ENCODE measurements at regions not wholly inside any gene's neighbourhood (a gene's known extent, or its start where the extent isn't known, plus 50 kb on each side); places are given as distances from the start of the nearest gene placed in this dataset.

- DNase-seq: no peak
These were observed 421.3 kb upstream of the ADGRL2 start for GRCh38 chr1:81379430-81379829.

DNA sequence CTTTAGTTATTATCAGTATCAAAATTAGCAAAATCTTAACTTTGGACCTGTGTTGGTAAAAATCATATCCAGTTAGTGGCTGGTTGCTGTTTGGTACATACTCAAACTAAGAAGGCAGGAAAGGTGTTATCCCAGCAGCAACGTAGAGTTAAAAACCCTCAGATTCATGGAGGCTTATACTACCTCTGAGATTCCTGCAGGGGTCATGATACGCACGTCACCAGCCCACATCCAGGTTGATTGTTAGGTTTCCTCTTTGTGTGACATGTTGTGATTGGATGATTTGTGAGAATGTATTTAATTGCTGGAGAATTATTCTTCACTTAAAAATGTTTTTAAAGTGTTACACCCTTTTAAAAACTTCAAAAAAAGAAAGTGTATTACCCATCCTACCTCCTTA, 423.3 kb upstream of the ADGRL2 start:
- no peak for DNase-seq

DNA sequence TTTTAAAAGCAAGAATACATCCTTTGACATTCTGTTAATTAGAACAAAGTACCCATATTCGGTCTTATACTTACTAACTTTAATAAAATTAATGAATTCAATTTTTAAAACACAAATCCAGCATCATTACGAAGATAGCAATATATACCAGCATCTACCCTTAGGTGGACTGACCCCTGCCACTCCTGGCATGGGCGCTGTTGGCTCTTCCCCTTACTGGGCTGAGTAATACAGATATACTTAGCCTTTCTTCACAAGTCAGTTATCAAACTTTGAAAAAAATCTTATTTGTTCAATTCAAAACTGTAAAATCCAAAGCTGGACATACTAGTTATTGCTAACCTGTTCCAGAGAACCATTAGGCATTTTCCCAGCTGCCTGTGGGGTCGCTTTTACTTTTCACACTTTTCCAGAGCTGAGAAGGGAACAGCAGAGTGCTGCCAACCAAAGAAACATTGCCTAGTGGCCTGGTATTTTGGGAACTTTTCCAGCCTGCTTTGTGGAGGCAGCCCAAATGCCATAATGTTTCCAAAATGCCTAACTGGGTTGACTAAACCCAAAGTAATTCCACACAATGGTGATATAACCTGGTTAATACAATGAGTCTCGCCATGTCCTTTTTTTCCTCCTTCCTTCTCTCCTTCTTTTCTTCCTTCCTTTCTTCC, 424.7 kb upstream of the ADGRL2 start:
- DNase-seq: no peak

DNA sequence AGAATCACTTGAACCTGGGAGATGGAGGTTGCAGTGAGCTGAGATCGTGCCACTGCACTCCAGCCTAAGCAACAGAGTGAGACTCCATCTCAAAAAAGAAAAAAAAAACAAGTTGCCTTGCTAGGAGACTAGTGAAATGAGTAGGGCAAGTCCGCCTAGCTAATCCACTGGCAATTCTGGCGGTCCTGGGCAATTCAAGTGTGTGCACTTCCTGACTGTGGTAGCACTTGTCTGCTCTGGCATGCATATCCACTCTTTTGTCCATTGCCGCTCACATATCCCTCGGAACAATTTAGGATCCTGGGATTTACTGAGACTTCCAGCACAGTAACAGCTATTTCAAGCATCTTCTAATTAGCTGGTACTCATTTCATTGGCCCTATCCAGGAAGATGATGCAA, 426.3 kb upstream of the ADGRL2 start:
- no peak for DNase-seq

GRCh38 chr1:81371864-81372263, 428.9 kb upstream of the ADGRL2 start:
- DNase-seq: no peak

DNA sequence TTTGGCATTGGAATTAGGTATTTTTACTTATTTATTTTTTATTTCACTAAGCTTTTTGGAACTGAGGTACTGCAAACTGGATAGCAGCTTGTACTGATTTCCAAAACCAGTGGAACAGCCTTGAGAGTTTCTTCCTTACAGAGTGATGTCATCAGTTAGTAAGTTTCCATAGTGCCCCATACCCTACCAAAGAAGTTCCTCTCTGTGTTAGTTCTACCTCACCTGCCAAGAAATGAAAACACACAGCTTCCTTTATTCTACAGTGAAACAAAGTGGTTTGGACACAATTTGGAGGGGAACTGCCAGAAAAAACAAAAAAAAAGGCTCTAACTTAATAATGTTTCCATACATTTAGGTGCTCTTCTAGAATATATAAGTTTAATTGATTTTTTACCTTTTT, 430.9 kb upstream of the ADGRL2 start:
- no peak for DNase-seq

DNA sequence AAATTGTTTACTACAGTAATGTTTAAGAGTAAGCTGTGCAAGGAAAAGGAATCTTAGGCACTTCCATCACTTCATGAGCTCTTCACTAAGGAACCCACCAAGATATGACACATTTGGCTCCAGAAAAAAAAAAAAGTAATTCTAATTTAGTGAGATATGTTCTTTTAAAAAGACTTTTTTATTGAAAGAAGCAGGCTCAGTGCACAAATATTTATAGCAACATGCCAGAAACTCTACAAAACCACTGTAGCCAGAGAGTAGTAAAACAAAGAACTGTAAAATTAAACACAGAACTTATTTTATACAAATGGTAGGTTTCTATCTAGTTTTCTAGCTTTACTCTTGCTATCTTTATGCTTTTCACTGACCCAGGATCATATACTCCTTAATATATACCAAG, 434.6 kb upstream of the ADGRL2 start:
- DNase-seq: no peak

DNA sequence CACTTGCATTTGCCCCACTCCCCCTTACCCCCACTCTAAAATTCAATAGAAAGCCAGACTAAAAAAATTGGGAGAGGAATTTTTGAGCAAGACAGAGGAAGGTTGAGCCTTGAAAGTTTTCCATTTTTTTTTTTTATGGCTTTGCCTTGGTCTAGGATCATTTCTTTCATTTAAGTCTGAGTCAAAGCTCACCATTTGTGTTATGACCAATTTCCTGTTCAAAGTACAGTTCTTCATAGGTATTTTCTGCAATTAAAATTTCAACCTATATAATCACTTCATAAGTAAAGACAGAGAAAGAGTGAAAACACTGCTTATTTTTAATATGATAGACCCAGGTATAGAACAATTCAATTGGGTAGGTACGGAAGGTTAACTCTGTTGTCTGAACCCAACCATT, 436.6 kb upstream of the ADGRL2 start:
- no peak for DNase-seq

DNA sequence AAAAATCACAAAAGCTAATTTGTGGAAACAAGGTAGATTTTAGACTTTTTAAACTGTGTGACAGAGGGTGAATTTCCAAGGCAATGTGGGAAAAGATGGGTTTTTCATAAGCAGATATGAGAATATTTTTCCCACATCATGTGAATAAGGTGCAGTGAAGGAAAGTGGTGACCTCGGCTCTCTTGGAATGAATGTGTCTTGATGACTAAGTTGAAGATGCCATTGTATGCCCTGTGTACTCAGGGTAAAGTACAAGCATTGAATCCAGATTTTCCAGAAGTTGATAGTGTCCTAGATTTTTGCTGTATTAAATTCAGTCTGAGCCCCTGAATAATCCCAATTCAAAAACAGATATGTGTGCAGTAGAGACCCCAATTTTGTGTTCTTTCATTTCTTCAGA, 442.6 kb upstream of the ADGRL2 start:
- DNase-seq: no peak

- DNase-seq: no peak
These were observed 448.9 kb upstream of the ADGRL2 start for GRCh38 chr1:81351864-81352263.

GRCh38 chr1:81349194-81349965, 451.4 kb upstream of the ADGRL2 start:
- DNase-seq: no peak

GRCh38 chr1:81345110-81345509, 455.6 kb upstream of the ADGRL2 start:
- no peak for DNase-seq

DNA sequence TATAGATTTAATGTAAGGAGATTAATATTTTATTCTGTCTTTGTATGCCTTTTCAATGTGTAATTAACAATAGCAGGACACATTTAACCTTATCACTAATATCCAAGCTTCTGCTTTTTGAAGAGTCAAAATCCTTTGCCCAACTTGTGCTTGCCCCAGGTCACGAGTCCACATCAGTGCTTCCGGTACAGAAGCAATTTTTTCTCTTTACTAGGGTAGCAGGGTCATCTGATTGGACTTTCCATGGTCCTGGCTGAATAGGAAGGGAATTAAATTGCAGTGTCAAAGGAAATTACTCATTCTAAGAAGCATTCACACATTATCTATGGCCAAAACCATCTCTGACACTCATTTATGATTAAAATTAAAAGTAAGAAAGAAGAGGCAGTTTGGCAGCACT, 460.5 kb upstream of the ADGRL2 start:
- peak; percentile 4 for DNase-seq

DNA sequence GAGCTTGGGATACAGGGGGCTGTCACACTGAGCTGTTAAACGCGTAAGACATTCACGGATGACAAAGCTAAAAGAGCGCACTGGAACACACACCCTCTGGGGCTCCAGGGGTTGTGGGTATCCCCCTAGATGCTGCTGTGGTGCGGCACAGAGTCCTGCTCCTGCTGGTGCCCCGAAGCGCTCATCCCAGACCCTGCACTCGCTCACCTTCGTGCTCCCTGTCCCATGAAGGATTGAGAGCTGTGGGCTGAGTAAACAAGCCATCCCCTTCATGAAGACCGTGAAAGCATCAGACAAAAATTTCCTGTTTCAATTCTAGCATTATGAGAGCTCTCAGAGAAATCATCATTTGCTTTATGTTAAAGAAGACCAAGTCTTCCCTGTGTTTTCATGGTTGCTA, 463.5 kb upstream of the ADGRL2 start:
- DNase-seq: no peak

DNA sequence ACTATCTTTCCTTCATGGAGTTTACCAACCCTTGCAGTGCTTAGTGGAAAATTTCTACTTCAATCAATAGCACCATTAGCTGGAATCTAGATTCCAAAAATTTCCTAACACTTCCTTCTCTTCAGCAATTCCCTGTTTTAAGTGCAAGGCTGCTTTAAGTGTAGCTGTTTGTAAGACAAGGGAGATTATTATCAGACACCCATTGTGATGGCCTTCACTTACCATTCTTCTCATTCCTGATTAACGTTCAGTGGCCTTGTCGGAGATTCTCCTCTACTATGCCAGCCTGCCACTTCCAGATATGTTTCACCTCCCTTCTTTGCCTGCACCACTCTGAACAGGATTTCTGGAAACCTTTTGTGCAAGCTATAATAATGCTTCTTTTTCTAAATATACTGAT, 464.9 kb upstream of the ADGRL2 start:
- DNase-seq: no peak

- no peak for DNase-seq
These were observed 470.2 kb upstream of the ADGRL2 start for GRCh38 chr1:81330521-81330920.

DNA sequence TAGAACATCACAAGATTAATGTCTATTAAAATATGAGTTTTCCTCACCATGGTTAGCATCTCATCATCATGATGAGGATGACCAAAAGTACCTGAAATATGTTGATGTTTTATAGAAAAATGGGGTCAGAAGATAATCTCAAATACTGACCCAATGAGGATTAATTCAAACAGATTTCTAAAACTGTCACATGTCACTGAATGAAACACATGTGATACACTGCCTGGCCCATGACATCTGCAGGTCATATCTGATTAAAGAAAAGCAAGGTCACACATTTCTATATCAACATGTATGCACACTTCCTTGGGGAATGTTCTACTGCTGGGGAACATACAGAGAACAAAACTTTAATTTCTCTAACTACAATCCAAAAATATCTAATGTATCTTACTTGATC, 470.6 kb upstream of the ADGRL2 start:
- DNase-seq: no peak

DNA sequence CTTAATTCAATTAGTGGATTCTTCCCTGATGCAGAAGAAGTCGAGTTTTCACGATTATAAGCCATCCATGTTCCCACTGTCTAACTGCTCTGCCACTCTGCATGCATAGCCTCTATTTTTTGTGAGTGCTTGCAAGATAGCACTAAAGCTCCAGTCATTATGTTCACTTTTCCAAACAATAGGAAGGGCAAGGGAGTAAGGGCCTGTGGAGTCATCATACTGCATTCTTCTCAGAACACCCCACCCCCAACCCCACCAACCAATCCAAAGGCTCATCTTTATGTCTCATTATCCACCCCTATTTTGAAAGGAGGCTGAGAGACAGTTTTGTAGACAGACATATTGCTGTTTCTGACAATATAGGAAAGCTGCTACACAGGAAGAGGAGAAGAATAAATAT, 471.7 kb upstream of the ADGRL2 start:
- DNase-seq: no peak

DNA sequence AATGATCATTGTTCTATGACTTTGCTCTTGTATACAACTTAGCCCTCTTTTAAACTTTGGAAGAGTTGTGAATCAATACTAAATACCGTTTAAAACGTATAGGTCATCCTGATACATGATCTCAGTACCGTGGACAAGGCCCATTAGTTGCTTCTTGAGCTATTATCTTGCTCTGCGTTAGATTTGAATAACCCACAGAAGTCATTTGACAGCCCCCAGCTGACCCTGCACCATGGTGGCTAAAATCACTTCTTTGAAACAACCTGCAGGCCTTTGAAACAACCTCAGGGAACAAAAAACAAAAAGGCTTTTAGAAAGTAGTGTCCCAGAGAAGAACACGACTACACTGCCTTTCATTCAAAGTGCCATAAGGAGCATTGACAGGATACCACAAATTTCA, 473.0 kb upstream of the ADGRL2 start:
- DNase-seq: no peak

- no peak for DNase-seq
These were observed 473.5 kb upstream of the ADGRL2 start for GRCh38 chr1:81327103-81327710.

DNA sequence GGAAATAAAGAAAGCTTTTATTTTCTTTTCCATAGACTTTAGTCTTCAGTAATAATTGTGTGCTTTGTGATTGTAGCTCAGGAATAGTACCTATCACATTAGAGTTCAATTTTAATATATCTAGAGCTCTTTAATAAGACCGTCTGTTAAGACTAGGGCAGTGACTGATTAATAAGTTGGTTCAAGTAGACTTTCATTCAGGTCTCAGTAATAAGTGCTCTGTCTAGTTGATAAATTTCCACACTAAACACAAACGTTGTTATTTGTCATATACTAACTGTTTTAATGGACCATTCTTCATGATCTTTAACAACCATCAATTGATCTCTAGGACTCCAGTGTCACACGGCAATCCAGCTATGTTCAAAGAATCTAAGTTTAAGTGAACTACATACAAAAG, 474.5 kb upstream of the ADGRL2 start:
- no peak for DNase-seq

- DNase-seq: no peak
These were observed 475.3 kb upstream of the ADGRL2 start for GRCh38 chr1:81325397-81325796.

DNA sequence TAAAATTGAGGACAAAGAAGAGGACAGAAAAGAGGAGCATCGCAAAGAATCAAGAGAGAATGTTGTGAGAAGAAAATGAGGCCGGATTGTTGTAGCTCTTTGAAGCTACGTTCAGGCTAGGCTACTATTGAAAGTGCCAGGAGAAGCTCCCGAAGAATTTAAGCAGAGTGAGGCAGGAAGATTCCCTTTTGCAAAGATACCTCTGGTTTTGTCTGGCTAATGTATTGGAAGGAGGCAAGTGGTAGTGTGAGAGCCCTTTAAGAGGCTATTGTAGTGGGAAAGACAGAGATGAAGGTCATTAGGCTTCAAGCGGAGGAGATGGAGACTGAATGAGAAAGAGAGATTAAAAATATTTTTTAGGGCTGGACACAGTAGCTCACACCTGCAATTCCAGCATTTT, 476.9 kb upstream of the ADGRL2 start:
- DNase-seq: no peak

DNA sequence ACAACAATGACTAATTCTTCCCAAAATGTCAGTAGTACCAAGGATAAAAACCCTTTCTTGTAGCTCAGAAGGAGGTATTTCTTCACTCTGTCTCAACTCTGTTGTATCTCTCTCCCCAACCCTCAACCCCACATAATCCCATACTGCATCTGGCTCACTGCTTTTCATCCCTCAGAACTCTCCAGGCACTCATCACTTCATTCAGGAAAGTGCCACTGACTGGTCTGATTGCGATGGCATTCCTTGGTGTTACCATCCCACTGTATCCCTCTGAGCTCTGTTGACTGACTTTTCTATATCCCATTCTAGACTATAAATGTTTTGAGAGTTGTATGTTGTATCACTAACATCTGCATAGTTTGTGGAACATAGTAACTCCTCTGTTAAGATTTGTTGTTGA, 483.5 kb upstream of the ADGRL2 start:
- DNase-seq: no peak

All from hematopoietic multipotent progenitor cell treated with erythropoietin and hydrocortisone succinate and interleukin-3 and kit ligand, for 6 days (in vitro differentiated cells).